ENCODE measurements at regions not wholly inside any gene's neighbourhood (a gene's known extent, or its start where the extent isn't known, plus 50 kb on each side); places are given as distances from the start of the nearest gene placed in this dataset.
A peak's percentile ranks its signal among the peaks of the same experiment; 100 is the strongest.

DNA sequence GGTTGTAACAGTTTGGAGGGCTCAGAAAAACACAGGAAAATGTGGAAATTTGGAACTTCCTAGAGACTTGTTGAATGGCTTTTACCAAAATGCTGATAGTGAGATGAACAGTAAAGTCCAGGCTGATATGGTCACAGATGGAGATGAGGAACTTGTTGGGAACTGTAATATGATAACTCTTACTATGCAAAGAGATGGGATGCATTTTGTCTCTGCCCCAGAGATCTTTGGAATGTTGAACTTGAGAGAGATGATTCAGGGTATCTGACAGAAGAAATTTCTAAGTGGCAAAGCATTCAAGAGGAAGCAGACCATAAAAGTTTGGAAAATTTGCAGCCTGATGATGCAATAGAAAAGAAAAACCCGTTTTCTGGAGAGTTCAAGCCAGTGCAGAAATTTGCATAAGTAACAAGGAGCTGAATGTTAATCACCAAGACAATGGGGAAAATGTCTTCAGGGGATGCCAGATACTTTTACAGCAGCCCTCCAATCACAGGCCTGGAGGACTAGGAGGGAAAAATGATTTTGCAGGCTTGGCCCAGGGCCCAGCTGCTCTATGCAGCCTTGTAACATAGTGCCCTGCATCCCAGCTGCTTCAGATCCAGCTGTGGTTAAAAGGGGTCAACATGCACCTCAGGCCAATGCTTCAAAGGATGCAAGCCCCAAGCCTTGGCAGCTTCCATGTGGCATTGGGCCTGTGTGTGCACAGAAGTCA lies 572.7 kb upstream of the ATP2B1 start:
- Mint-ChIP-seq H3K4me3 (no peak overlapping the region), H3K27me3 (no peaks in the 10 kb centered on the region), H3K36me3 (ENCODE audit: low read depth) (peaks cover 3% of the 10 kb centered on the region), H3K4me1 (peaks cover 5% of the 10 kb centered on the region), H3K9me3 (peaks cover 15% of the 10 kb centered on the region), H3K27ac (peak overlapping the region; percentile 5)
- DNase-seq (no peak), ATAC-seq (ENCODE audit: low read depth) (no peak)
- ChIA-PET CTCF (no interaction called here), POLR2A (no interaction called here)
- TF ChIP-seq, protein P1, sequence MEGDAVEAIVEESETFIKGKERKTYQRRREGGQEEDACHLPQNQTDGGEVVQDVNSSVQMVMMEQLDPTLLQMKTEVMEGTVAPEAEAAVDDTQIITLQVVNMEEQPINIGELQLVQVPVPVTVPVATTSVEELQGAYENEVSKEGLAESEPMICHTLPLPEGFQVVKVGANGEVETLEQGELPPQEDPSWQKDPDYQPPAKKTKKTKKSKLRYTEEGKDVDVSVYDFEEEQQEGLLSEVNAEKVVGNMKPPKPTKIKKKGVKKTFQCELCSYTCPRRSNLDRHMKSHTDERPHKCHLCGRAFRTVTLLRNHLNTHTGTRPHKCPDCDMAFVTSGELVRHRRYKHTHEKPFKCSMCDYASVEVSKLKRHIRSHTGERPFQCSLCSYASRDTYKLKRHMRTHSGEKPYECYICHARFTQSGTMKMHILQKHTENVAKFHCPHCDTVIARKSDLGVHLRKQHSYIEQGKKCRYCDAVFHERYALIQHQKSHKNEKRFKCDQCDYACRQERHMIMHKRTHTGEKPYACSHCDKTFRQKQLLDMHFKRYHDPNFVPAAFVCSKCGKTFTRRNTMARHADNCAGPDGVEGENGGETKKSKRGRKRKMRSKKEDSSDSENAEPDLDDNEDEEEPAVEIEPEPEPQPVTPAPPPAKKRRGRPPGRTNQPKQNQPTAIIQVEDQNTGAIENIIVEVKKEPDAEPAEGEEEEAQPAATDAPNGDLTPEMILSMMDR (IDR thresholded peaks at IDR 0.05), result no peak
- intact Hi-C loops (cut with micrococcal nuclease), result no loop called here

DNA sequence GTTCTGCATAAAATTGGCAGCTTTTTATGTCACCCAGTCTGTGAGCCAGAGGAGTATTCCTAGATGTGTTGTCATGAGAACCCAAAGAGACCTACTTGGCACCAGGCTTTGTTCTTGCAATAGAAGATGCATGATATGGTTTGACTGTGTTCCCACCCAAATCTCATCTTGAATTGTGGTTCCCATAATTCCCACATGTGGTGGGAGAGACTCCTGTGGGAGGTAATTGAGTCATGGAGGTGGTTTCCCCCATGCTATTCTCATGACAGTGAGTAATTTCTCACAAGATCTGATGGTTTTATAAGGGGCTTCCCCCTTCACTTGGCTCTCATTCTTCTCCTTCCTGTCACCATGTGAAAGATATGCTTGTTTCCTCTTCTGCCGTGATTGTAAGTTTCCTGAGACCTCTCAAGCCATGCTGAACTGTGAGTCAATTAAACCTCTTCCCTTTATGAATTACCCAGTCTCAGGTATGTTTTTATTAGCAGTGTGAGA lies 572.0 kb upstream of the ATP2B1 start:
- ATAC-seq (ENCODE audit: low read depth) (peak; percentile 61), DNase-seq (no peak)
- peaks cover 15% of the 10 kb centered on the region for H3K9me3 Mint-ChIP-seq
- H3K27ac Mint-ChIP-seq, result peak overlapping the region; percentile 5
- intact Hi-C loops (cut with micrococcal nuclease), result no loop called here
- TF ChIP-seq, protein P1 (IDR thresholded peaks at IDR 0.05), result no peak
- peaks cover 3% of the 10 kb centered on the region for H3K36me3 Mint-ChIP-seq (ENCODE audit: low read depth)
- ChIA-PET CTCF (no interaction called here), POLR2A (no interaction called here)
- no peak overlapping the region for H3K4me3 Mint-ChIP-seq
- H3K27me3 Mint-ChIP-seq, result no peaks in the 10 kb centered on the region
- peaks cover 5% of the 10 kb centered on the region for H3K4me1 Mint-ChIP-seq

DNA sequence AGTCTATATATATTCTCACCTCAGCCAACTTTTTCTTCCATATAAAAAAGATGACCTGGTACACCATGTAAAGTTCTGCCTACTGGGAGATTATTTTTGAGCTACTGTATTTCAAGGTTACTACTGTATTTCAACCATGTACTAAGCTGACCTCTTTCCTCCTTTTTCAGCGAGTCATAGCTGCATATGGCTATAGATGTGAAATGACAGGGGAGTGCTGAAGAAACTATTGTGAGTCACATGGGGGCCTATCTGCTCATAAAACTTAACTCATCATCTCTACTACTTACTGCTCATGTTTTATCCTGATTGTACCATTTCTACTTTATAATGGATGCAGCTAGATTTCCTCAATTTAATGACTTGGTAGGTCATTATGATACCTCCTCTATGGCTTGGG lies 571.4 kb upstream of the ATP2B1 start:
- TF ChIP-seq, protein P1 (IDR thresholded peaks at IDR 0.05), result no peak
- H3K4me1 Mint-ChIP-seq, result peaks cover 5% of the 10 kb centered on the region
- POLR2A ChIA-PET, result no interaction called here
- H3K9me3 Mint-ChIP-seq, result peaks cover 15% of the 10 kb centered on the region
- CTCF ChIA-PET, result no interaction called here
- intact Hi-C loops (cut with micrococcal nuclease), result no loop called here
- no peak overlapping the region for H3K4me3 Mint-ChIP-seq
- DNase-seq, result no peak
- peaks cover 3% of the 10 kb centered on the region for H3K36me3 Mint-ChIP-seq (ENCODE audit: low read depth)
- H3K27me3 Mint-ChIP-seq, result no peaks in the 10 kb centered on the region
- ATAC-seq (ENCODE audit: low read depth), result no peak
- H3K27ac Mint-ChIP-seq, result no peak overlapping the region

DNA sequence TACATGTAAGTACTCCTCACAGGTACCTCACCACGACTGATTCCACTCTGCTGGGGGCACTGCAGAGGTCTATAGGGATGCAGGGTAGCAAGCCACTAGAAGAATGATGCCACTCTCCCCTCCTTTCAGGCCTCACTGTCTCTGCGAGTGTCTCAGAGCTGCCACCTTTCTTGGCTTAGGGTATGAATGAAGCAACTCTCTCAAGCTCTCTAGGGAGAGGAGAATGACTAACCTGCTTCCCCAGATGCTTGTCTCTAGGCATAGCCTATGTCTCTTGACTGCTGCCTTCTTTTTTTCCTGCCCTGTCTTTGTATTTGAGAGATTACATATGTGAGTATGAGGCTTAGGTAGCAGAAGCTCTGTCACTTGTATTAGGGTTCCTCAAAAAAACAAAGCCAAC lies 566.5 kb upstream of the ATP2B1 start:
- no peak overlapping the region for H3K4me3 Mint-ChIP-seq
- intact Hi-C loops (cut with micrococcal nuclease), result no loop called here
- TF ChIP-seq, protein P1 (IDR thresholded peaks at IDR 0.05), result no peak
- POLR2A ChIA-PET, result no interaction called here
- no peaks in the 10 kb centered on the region for H3K4me1 Mint-ChIP-seq
- ATAC-seq (ENCODE audit: low read depth) (no peak), DNase-seq (no peak)
- no peak overlapping the region for H3K27ac Mint-ChIP-seq
- CTCF ChIA-PET, result no interaction called here
- peaks cover 4% of the 10 kb centered on the region for H3K9me3 Mint-ChIP-seq
- no peaks in the 10 kb centered on the region for H3K36me3 Mint-ChIP-seq (ENCODE audit: low read depth)
- no peaks in the 10 kb centered on the region for H3K27me3 Mint-ChIP-seq

DNA sequence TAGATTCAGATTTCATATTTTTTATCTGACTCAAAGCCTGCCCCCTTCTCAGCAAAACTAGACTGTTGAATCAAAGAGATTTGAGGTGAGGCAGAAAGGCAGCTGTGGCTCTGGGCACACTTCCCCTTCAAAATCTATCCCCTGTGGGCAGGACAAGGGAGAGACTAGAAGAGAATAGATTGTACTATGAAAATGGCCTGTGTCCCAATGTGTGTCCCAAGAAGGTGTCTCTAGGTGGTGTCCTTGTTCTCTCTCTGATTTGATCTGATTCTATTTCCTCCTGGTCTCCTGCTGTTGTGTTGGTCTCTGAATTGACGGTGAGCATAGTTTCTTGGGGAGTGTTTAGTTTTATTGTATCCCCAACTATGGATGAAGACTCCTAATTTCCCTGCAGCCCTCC lies 565.8 kb upstream of the ATP2B1 start:
- TF ChIP-seq, protein P1 (IDR thresholded peaks at IDR 0.05), result no peak
- intact Hi-C loops (cut with micrococcal nuclease), result no loop called here
- ATAC-seq (ENCODE audit: low read depth) (no peak), DNase-seq (no peak)
- Mint-ChIP-seq H3K27ac (no peak overlapping the region), H3K4me1 (no peaks in the 10 kb centered on the region), H3K4me3 (no peak overlapping the region), H3K36me3 (ENCODE audit: low read depth) (no peaks in the 10 kb centered on the region), H3K9me3 (no peaks in the 10 kb centered on the region), H3K27me3 (no peaks in the 10 kb centered on the region)
- ChIA-PET POLR2A (no interaction called here), CTCF (no interaction called here)

Data from activated B cell treated with CpG ODN at 0.5 μM for 24 hours (primary cell).